GM21528 (cell line): ENCODE measurements at regions not wholly inside any gene's neighbourhood (a gene's known extent, or its start where the extent isn't known, plus 50 kb on each side); places are given as distances from the start of the nearest gene placed in this dataset.

Experiments used
- ATAC-seq: cut with Tn5 transposase; IDR thresholded peaks from one replicate; pipeline ENCODE4 v1.9.1; 2021; ENCODE audit warnings: mild to moderate bottlenecking, moderate library complexity; ENCODE audit not compliant: unreplicated experiment, low FRiP score

DNA sequence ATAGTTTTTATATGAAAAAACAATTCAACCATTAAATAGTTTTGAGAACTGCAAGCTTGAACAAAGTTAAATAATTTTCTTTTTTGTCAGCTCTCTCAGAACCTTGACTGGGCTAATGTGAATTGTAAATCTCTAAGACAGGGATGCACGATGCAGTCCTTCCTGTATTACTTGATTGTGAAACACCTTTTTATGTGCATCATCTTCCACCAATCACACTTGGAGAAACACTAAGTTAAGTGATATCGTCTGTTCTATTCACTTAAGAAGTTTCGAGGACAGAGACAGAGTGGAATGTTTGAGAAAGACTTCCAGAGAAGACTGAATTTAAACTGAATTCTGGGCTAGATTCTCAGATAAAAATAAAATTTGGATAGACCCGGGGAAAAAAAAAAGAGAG, 238.2 kb downstream of the MREG start:
- ATAC-seq, result no peak

DNA sequence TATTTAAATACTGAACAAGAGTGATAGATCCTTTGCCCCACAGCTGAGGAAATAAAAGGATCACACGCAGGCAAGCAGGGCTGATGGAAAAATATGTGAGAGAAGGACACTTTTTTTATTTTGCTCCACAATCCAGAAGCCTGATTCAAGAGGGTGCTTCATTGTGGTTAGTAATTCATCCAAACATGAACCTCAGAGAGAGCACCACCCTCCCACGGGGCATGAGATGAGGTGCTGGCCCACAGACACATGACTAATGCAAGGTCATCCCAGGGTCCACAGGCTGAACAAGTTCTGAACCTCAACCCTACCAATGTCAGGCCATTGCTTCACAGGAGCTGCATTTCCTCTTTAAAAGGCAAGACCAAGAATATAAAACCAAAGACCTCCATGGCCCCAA, 239.6 kb downstream of the MREG start:
- ATAC-seq, result no peak

DNA sequence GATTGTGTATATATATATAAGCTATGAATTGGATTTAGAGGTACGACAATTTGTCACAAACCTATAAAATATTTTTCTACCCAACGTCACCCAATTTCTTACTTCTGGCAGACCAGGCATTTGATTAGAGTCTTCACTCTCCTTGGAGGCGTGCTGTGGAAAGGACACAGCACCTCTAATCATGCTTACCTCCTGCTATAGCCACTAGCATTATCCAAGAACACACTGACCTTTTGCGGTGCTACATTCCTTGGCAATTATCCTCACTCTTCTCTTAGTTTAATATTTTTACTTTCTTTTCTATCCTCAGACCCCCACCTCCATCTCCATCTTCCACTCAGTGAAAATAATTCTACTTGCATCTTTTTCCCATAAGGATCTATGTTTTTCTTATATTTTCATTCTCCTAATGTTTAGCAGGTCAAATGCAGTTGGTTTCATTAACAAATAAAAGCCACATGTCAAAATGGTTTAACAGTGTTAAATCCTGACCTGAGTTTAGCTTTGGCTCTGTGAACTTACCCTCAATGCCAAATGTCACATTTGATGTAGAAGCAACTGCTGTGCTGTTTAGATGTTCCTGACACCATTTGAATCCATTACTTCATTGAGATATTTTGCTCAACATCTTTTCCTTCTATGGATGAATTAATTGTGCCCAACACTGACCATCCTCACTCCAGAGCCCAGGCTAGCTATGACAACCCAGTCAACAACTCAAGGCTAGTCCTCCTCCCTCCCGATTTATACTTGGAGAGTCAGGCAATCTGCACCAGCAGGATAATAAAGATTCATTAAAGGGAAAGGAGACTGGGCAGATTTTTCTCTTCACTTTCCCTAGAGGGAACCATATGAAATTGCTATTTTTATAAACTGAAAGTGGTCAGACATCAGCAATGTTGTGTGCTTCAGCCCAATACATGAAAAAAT, 240.5 kb downstream of the MREG start:
- no peak for ATAC-seq

DNA sequence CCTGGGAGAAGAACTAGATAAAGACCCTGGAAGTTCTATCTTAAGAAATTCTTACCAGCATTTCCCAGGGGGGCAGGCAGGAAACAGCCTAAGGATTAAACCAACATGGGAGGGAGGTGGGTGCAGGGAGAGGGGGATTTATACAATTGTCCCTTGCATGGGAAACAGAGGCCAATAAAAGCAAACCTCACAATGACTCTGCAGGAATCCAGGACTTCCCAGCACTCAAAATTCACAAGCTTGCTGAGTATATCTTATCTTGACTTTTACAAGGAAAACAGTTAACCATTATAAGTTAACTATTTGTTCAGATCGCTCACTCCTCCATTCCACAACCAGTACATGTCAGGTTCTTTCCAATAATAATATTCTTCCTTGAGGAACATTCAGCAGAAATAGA, 241.3 kb downstream of the MREG start:
- ATAC-seq, result no peak

DNA sequence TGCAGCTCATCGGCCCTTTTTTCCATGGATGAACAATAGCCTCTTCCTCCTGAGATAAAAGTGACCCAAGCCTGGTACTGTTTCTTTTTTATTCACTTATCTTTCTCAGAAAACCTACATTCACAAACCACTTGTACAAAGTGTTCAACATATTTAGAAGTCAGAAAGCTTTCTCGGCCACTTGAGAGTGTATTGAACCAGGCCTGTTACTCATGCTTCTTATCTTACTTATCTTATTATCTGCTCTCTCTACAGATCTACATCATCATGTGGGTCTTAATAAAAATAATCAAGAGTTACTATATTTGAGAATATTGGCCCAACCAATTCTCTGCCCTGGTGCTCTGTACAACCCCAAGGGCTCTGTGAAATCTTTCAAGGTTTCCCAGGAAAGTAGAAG, 242.1 kb downstream of the MREG start:
- no peak for ATAC-seq

DNA sequence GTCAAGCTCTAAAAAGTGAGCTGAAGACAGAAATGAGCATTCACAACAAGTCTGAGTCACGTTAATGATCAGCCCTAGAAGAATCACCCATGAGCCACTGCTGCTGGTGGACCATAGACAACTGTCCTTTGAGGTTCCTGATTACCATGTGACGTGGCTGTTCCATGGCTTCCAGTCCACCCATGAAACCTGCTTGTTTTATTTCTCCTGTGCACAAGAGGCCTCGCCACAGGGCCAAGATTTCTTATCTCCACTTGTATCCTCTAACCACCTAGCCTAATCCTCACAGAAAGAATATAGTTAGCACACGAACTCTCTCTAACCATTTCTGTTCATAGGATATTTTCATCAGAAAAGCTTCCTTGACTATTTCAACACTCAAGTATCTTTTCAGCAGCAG, 242.7 kb downstream of the MREG start:
- no peak for ATAC-seq

DNA sequence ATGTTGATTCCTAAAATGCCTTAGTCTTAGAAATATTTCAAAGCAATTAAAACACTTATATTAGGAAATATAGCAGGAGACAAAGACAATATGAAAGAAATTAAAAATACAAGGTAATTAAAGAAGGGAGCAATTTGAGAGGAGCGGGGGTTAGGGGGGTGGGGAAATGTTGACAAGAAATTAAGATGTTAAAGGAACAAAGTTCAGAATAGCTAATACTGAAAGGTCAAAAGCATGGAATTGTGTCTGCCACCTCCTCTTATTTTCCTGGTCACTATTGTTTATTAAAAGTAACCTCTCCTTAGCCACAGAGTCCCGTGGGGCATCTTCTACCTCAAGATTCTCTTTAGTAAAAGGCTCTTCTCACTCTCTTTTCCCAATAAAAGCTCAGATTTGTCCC, 244.1 kb downstream of the MREG start:
- no peak for ATAC-seq

DNA sequence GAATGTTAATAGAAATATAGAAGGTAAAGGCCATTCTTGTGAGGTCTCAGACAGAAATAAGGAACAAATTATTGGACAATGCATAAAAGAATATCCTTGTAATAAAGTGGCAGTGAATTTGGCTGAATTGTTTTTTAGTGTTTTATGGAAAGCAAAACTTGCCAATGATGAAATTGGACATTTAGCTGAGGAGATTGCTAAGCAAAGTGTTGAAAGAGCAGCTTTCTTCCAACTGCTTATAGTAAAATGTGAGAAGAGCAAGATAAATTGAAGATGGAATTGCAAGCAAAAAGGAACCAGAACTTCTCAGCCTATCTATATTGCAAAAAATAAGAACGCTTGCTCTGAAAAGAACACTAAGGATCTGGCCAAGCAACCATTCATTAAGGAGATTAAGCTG, 245.7 kb downstream of the MREG start:
- ATAC-seq, result no peak

DNA sequence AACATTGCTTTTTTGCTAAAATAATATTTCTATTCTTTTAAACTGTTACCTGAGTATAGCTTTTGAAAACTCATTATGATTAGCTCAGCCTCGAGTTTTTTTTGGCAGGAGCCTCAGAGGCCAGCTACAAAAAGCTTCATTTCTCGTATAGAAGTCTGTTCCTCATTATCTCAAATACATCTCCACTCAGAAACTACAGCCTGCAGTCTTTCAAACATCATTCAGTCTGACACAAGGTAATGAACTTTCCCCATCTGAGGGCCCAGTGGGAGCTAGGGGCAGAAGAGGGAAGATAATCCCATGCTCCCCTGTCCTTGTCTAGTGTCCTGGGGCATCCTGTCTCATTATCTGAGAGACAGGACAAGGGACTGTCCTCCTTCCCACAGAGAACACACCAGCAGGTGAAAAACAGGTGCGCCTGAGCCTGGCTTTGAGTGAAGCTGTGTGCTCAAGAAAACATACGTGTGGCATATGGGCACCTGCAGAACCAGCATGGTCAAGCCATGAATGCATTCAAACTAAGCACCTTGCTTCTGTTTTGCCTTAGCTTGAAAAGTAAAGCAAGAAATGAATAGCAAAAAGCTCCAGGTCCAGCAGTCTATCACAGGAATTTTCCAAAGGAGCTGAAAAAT, 247.5 kb downstream of the MREG start:
- no peak for ATAC-seq

DNA sequence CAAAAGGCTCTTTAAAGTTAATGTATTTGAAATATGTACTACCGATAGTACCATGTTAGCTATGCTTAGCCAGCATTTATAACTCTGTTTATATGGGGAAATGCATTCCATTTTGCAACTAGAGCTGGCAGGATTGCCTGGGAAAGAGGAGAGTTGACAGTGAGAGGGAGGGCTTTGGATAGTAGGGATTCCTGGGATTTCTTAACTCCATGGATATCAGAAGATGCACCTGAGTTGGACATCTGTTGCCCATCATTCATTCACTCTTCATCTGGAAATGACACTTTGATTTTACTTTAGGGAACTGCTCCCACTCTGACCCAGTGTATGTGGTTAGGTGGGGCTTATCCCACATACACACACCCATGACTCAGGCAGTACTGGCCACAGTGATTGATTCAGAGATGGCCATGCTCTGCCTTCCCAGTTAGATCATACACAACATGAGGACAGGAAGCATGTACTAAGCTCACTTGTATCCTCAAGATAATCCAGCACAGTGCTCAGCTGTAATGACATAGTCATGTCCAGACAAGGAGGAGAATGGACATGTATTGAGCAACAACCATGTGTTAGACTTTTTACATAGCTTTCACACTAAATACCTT, 248.8 kb downstream of the MREG start:
- no peak for ATAC-seq

DNA sequence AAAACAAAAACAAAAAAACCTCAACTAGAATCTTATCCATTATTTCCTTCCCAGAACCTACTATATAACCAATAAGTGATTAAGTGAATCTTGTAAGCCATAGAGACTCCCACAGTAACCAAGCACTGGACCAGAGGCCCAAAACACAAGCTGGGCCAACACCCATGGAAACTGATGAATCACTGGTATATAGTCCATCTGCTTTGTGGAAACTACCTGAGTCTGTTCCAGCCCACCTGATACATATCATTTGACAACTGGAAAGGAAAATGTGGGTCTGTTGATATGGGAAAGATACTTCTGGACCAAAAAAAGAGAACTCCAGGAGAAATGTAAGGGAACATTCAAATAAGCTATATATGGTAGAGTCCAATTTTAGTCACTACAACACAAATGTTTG, 252.8 kb downstream of the MREG start:
- no peak for ATAC-seq

DNA sequence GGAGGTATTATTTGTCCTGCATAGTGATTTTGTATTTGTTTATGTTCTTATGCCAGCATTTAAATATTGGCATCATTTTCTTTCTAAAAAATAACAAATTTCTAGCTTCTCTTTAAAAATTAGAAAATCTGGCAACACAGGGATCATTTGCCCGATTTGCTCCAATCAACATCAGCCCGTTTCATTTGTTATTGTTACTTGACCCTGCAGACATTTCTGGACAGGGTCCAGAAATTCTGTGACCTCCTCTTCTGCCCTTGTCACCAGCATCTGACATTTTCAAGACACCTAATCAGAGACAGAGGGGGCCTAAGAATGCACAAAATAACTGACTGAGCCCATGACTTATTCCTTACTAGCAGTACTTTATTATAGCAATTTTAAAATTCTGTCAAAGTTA, 253.3 kb downstream of the MREG start:
- ATAC-seq, result no peak

DNA sequence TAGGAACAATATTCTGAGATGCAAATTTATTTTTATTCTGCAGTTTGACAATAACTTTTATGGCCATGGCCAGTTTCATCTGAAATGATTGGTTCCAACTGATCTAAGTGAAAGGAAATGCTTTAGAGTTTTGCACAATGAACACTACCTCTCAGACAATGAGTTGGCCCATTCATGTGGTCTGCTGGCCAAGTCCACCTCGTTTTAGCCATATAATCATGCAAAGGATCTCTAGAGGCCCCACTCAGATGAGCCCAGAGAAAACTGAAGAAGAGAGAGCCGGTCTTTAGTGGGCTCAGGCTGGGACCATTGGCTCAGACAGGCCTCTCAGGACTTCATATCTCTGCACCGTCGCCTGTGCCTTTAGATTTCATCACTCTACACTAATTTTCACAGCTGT, 254.7 kb downstream of the MREG start:
- no peak for ATAC-seq

DNA sequence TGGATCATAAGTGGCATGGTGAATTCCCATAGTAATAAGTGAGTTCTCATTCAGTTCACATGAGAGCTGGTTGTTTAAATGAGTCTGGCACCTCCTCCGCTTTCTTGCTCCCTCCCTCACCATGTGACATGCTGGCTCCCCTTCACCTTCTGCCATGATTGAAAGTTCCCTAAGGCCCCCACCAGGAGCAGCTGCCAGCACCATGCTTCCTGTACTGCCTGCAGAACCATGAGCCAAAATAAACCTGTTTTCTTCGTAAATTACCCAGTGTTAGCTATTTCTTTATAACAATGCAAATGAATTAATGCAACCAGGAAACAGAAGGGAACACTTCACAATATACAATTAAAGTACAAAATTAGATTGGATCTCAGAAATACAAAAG, 257.0 kb downstream of the MREG start:
- ATAC-seq, result no peak

DNA sequence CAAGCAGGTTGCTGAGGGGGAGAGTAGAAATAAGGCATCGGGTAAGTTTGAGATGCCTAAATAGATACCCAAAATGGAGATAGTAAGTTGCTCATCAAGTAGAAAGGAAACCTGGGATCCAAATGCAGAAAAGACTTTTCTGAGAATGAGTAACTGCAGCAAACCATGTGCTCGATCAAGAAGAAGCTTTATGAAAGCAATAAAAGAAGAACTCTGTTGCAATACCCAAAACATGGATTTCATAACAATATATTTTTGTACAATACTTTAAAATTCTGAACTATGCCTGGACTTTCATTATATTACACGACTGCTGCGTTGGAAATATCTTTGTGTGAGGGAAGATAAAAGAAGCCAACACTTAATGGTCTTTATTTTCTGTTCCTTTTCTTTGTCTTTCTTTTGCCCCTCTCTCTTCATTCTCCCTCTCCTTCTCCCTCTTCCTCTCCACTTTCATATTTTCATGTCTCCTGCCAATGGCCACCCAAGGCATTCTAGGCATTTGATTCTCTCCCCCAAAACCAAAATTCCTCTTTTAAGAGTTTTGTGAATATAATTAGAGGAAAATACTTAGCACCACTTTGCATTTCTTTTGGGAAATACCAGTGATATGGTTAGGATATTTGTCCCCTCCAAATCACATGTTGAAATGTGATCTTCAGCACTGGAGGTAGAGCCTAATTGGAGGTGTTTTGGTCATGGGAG, 257.6 kb downstream of the MREG start:
- ATAC-seq, result no peak

DNA sequence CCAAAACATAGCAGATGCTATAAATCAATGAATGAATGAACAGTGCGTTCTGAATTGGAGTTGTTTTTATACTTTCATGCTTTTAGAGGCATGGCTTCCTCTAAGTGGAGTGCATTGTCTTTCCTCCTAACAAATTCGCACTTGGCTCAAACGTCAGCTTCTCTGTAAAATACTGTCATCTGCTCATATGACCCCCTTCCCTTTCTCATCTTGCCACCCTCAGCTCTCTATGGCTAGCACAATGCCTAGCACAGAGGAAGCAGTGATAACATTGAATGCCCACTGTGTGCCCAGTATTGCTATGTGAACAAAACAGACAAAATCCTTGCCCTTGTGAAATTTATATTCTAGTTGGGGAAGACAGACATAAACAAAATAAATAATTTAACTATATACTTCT, 258.8 kb downstream of the MREG start:
- ATAC-seq, result no peak

DNA sequence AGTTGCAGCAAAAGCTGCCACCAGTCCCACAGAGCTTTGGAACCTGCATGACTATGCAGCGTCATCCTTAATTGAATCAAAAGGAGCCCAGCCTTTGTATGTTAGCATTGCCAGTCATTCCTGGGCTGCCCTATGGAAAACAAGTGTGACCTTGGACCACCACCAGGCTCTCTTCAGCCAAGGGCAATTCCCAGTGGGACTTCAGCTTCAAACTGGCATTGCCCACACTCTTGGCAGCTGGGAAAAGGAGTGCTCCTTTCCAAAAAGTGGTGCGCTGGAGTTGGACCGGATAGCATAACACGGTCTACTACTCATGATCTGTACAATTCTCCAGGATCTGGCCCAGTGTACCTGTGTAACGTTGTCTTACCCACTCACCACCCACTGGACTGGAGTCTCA, 259.5 kb downstream of the MREG start:
- ATAC-seq, result no peak

DNA sequence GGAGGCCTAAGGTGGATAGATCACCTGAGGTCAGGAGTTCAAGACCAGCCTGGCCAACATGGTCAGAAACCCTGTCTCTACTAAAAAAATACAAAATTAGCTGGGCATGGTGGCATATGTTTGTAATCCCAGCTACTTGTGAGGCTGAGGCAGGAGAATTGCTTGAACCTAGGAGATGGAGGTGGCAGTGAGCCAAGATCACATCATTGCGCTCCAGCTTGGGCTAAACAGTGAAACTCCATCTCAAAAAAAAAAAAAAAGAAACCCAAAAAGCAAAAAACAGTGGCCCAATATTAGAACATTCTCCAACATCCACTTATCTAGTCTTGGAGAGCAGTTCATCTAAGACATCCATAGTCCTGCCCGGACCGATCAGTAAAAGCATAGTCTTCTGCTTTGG, 260.4 kb downstream of the MREG start:
- ATAC-seq, result no peak

DNA sequence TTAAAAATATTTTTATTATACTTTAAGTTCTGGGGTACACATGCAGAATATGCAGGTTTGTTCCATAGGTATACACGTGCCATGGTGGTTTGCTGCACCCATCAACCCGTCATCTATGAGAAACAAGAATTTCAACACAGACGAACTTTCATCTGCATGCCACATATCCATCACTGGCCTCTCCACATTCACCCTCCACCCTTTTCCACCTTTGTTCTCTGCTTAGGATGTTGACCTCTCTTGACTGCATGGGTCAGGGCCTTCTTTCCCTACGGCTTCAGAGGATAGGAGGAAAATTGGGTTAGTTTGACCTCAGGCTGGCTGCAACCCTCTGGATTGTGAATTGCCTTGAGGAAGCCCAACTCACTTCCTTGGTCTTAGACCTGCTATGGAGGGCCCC, 260.9 kb downstream of the MREG start:
- no peak for ATAC-seq

DNA sequence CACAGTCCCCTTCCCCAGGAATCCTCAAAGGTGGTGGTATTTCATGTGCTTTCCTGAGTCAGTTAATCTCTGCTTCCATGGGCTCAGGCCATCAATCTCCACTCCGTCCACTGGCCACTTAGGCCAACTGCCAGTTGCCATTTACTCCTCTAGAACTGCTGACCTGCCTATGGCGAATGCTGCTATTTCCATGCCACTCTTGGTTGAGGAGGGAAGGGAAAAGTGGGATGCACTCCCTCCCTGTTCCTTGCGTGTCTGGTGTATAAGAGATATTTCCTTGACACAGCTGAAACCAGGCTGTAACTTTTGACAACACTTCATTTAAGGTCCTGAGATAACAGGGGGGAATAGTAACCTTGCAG, 261.5 kb downstream of the MREG start:
- no peak for ATAC-seq

DNA sequence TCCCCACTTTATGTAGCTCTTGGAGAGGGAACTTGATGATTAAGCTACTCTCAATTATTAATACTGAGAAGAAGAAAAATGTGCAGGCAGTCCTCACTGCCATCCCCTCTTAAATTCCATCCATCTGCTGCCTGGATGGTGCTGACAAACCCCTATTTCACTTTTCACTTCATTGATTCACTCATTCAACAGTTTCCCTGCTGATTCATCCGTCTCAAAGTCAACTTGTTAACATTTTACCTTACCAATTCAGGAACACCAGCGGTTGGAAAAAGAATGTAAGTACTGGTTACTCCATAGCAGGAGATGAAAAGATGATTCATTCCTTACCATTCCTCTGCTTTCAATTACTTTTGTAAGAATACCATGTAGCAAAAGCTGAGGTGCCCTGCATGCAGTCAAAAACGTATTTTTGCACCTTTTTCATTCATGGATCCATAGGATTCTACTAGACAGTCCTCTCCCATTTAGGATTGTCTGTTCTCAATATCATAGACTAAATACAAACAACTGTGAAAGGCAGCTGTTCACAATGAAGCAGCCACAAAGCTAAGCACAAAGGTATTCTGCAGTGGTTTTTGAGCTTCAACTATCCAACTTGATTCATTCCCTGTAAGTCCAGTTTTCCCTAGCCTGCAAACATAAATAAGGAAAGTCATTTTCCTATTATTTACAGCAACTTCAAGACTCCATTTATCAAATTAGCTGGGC, 262.0 kb downstream of the MREG start:
- no peak for ATAC-seq
